Embryonic facial prominence (tissue), 1 donor: ENCODE measurements at regions not wholly inside any gene's neighbourhood (a gene's known extent, or its start where the extent isn't known, plus 50 kb on each side); places are given as distances from the start of the nearest gene placed in this dataset.

Source experiments
- DNase-seq: peaks from one replicate; pipeline ENCODE4 v3.0.0-alpha.2; 2016; ENCODE audit errors: extremely low spot score

GRCh38 chr10:89829262-89829886 is 128.0 kb downstream of the KIF20B start:
- no peak for DNase-seq

GRCh38 chr10:89829887-89830269 is 128.5 kb downstream of the KIF20B start:
- no peak for DNase-seq

GRCh38 chr10:89830624-89831023 is 129.2 kb downstream of the KIF20B start:
- no peak for DNase-seq

GRCh38 chr10:89836840-89837164 is 135.4 kb downstream of the KIF20B start:
- no peak for DNase-seq

GRCh38 chr10:89837165-89838043 is 136.0 kb downstream of the KIF20B start:
- no peak for DNase-seq

- no peak for DNase-seq
Observed at GRCh38 chr10:89838044-89838615, 136.7 kb downstream of the KIF20B start.

GRCh38 chr10:89845541-89846280 is 144.3 kb downstream of the KIF20B start:
- DNase-seq = no peak

GRCh38 chr10:89846281-89846630 is 144.9 kb downstream of the KIF20B start:
- no peak for DNase-seq

GRCh38 chr10:89846786-89847185 is 145.4 kb downstream of the KIF20B start:
- DNase-seq = no peak

- DNase-seq = no peak
Observed at GRCh38 chr10:89852872-89853271, 151.5 kb downstream of the KIF20B start.

GRCh38 chr10:89853781-89854191 is 152.4 kb downstream of the KIF20B start:
- DNase-seq = no peak

GRCh38 chr10:89857431-89858042 is 156.1 kb downstream of the KIF20B start:
- no peak for DNase-seq

- DNase-seq = no peak
Observed at GRCh38 chr10:89861199-89861573, 159.8 kb downstream of the KIF20B start.

- no peak for DNase-seq
Observed at GRCh38 chr10:89861584-89862301, 160.4 kb downstream of the KIF20B start.

GRCh38 chr10:89867964-89868363 is 166.6 kb downstream of the KIF20B start:
- DNase-seq = no peak

GRCh38 chr10:89869180-89869579 is 167.8 kb downstream of the KIF20B start:
- no peak for DNase-seq

GRCh38 chr10:89869592-89870156 is 168.3 kb downstream of the KIF20B start:
- no peak for DNase-seq

- DNase-seq = no peak
Observed at GRCh38 chr10:89870936-89871335, 169.5 kb downstream of the KIF20B start.

- no peak for DNase-seq
Observed at GRCh38 chr10:89873055-89873454, 171.7 kb downstream of the KIF20B start.

- no peak for DNase-seq
Observed at GRCh38 chr10:89875557-89875956, 174.2 kb downstream of the KIF20B start.

GRCh38 chr10:89879121-89879520 is 177.7 kb downstream of the KIF20B start:
- DNase-seq = no peak
